Lung (tissue), 11 donors: ENCODE measurements at regions not wholly inside any gene's neighbourhood (a gene's known extent, or its start where the extent isn't known, plus 50 kb on each side); places are given as distances from the start of the nearest gene placed in this dataset.
A peak's percentile ranks its signal among the peaks of the same experiment; 100 is the strongest.

Source experiments
- ATAC-seq: fragments of 200-7000 bp; cut with Tn5 transposase; one replicate; pipeline ENCODE4 v1.9.1; 2020; ENCODE audit warnings: moderate number of reproducible peaks; ENCODE audit not compliant: insufficient read depth, low FRiP score
- DNase-seq, 3 donors: peaks; one replicate each; pipeline ENCODE4 v3.0.0-alpha.2; 2013 to 2017
- H3K27ac ChIP-seq, 2 donors: one replicate each; pipeline ENCODE4 v1.5.1; 2013; ENCODE audit warnings: mild to moderate bottlenecking in 2 of 2, moderate library complexity in 2 of 2, control low read depth in 1 of 2, inconsistent platforms in 1 of 2, low read depth in 1 of 2, low read length in 1 of 2
- H3K27me3 ChIP-seq, 3 donors: one replicate each; pipeline ENCODE4 v1.5.1; 2013; ENCODE audit warnings: low read length in 2 of 3; ENCODE audit not compliant: control insufficient read depth in 3 of 3, insufficient read depth in 3 of 3
- H3K36me3 ChIP-seq, 4 donors: one replicate each; pipeline ENCODE4 v1.5.1; 2013; ENCODE audit warnings: low read length in 4 of 4, mild to moderate bottlenecking in 1 of 4, moderate library complexity in 1 of 4; ENCODE audit not compliant: control insufficient read depth in 4 of 4, insufficient read depth in 4 of 4
- H3K4me1 ChIP-seq, 5 donors: one replicate each; pipeline ENCODE4 v1.5.1; 2013; ENCODE audit warnings: low read length in 5 of 5, mild to moderate bottlenecking in 2 of 5, moderate library complexity in 1 of 5; ENCODE audit not compliant: control insufficient read depth in 5 of 5, insufficient read depth in 5 of 5
- H3K4me3 ChIP-seq: one replicate; pipeline ENCODE4 v1.5.1; 2013; ENCODE audit warnings: mild to moderate bottlenecking, control low read depth, moderate library complexity
- H3K9ac ChIP-seq, 2 donors: one replicate each; pipeline ENCODE4 v1.5.1; 2013; ENCODE audit warnings: low read length in 2 of 2, control low read depth in 1 of 2; ENCODE audit not compliant: insufficient read depth in 1 of 2
- H3K9me3 ChIP-seq, 4 donors: one replicate each; pipeline ENCODE4 v1.5.1; 2013; ENCODE audit warnings: low read length in 3 of 4, mild to moderate bottlenecking in 1 of 4, moderate library complexity in 1 of 4; ENCODE audit not compliant: control insufficient read depth in 4 of 4, insufficient read depth in 3 of 4
- WGBS, 2 donors: extraction: QIAGEN DNeasy Blood & Tissue Kit; methylation state at CpG; one replicate each; pipeline ENCODE4 v1.1.7; 2013; 5-methylcytosine and 5-hydroxymethylcytosine counted together
- TF ChIP-seq, protein P1 (sequence below): IDR thresholded peaks from 2 replicates; pipeline ENCODE4 v1.5.1; 2012; ENCODE audit warnings: mild to moderate bottlenecking; ENCODE audit errors: control extremely low read depth, extremely low read depth
- donor health status: control.
- donor health status: control.
- donor health status: Bipolar disorder and iron deficiency.
- donor health status: healthy.
- donor health status: DM: yes; HTN: yes; CAD: no.

DNA sequence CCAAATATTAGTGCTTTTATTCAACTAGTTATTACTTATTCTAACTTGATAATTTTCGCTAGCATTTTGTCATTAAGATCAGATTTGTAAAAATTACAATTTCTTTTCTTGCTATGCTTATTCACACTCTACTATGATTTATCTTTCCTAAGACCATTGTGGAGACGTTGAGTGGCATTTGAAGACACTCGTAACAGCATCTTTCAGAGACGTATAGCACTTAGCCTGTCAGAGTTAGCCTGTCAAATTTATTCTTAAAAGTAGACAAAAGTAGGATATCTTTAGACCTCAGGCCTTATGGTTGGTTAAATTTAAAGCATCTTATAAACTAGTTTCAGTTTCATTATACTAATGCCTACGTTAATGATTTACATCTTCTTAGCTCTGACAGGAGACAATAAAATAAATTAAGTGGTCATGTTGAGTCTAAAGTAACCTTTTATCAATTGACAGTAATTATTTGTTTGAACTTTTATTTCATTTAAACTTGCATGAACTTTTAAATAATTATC lies 1410.1 kb downstream of the MRPL39 start:
- Histone ChIP-seq H3K9me3 (no peaks in the 10 kb centered on the region), H3K4me3 (no peak overlapping the region), H3K9ac (no peak overlapping the region), H3K36me3 (no peaks in the 10 kb centered on the region), H3K27me3 (no peaks in the 10 kb centered on the region), H3K4me1 (no peaks in the 10 kb centered on the region), H3K27ac (no peak overlapping the region)
- WGBS, 2 donors, result 67 to 82% methylated on average over 5 of the region's 5 CpGs
- DNase-seq, result no peak
- ATAC-seq, result no peak
- TF ChIP-seq, protein P1, sequence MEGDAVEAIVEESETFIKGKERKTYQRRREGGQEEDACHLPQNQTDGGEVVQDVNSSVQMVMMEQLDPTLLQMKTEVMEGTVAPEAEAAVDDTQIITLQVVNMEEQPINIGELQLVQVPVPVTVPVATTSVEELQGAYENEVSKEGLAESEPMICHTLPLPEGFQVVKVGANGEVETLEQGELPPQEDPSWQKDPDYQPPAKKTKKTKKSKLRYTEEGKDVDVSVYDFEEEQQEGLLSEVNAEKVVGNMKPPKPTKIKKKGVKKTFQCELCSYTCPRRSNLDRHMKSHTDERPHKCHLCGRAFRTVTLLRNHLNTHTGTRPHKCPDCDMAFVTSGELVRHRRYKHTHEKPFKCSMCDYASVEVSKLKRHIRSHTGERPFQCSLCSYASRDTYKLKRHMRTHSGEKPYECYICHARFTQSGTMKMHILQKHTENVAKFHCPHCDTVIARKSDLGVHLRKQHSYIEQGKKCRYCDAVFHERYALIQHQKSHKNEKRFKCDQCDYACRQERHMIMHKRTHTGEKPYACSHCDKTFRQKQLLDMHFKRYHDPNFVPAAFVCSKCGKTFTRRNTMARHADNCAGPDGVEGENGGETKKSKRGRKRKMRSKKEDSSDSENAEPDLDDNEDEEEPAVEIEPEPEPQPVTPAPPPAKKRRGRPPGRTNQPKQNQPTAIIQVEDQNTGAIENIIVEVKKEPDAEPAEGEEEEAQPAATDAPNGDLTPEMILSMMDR, result no peak

DNA sequence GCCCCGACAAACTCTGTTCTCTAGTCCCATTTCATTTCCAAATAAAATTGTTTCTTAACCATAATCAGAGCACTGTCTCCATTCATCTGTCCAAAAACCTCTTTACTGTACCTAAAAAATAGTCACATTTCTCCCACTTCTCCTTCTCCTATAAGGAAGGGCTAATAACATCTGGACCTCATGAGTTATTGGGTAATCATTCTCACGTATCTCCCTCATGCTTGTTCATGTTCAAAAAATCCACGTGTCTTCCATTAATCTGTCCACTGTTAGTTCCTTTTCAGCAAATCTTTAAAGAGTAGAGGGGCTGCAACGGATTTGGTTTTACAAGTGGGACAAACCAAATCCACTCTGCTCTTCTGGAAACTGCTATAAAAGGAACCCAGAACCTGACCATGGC lies 1418.8 kb downstream of the MRPL39 start:
- no peak overlapping the region for H3K9ac ChIP-seq
- H3K36me3 ChIP-seq, result no peaks in the 10 kb centered on the region
- H3K27ac ChIP-seq, result no peak overlapping the region
- no peaks in the 10 kb centered on the region for H3K9me3 ChIP-seq
- WGBS, 2 donors, result 72% methylated on average over 4 of the region's 4 CpGs
- H3K4me1 ChIP-seq, result no peaks in the 10 kb centered on the region
- ATAC-seq (no peak), DNase-seq (no peak)
- H3K27me3 ChIP-seq, result no peaks in the 10 kb centered on the region
- no peak overlapping the region for H3K4me3 ChIP-seq
- TF ChIP-seq, protein P1, result no peak

DNA sequence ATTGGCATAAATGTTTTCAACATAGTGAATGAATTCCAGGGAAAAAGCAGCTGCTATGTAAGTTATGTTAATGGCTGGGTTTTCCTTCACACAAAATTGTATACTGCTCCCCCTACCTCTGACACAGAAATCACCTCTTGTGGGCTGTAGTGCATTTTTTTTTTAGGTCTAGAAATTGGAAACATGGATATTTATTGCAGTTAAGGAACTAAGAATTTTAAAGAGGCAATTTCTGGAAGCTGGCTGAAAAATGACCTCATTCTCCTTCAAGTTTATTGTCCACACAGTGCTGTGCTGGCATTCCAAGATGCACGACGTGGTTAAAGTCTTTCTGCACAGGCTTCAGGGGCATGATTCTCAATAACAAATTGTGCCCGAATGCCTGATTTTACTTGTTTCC lies 1424.2 kb downstream of the MRPL39 start:
- H3K4me1 ChIP-seq, result no peaks in the 10 kb centered on the region
- DNase-seq (peak in 2 of 3 donors; percentile 3 to 5), ATAC-seq (no peak)
- no peaks in the 10 kb centered on the region for H3K36me3 ChIP-seq
- WGBS, 2 donors, result 61 to 81% methylated on average over 3 of the region's 3 CpGs
- peaks cover 0 to 5% (median 0%) of the 10 kb centered on the region in 4 donors for H3K9me3 ChIP-seq
- TF ChIP-seq, protein P1, result no peak
- H3K9ac ChIP-seq, result no peak overlapping the region
- H3K27me3 ChIP-seq, result no peaks in the 10 kb centered on the region
- H3K27ac ChIP-seq, result no peak overlapping the region
- H3K4me3 ChIP-seq, result no peak overlapping the region

DNA sequence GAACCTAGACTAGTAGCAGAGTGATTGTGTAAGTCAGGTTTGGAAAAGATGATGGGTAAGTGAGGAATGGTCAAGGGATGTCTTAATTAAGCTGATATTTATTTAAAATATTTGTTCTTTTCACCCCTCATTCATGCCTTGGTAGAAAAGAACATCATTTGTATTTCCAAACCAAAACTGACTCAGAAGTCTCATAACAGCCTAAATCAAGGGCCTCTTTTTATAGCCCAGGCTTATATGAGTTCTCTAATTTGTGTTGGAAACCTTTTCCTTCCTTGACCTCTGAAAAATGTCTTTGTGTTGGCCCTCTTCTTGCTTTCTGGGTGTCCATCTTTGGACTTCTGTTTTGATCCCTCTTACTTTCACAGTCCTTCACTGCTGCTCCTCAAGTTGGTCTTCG lies 1428.2 kb downstream of the MRPL39 start:
- Histone ChIP-seq H3K4me3 (no peak overlapping the region), H3K4me1 (no peaks in the 10 kb centered on the region), H3K27ac (no peak overlapping the region), H3K27me3 (no peaks in the 10 kb centered on the region), H3K9ac (no peak overlapping the region), H3K36me3 (no peaks in the 10 kb centered on the region), H3K9me3 (peaks cover 0 to 8% (median 0%) of the 10 kb centered on the region in 4 donors)
- 67 to 80% methylated on average over 1 of the region's 1 CpG for whole genome bisulfite sequencing, 2 donors
- no peak for ATAC-seq
- TF ChIP-seq, protein P1, result no peak
- DNase-seq, result no peak
